ENCODE measurements at regions not wholly inside any gene's neighbourhood (a gene's known extent, or its start where the extent isn't known, plus 50 kb on each side); places are given as distances from the start of the nearest gene placed in this dataset.

DNA sequence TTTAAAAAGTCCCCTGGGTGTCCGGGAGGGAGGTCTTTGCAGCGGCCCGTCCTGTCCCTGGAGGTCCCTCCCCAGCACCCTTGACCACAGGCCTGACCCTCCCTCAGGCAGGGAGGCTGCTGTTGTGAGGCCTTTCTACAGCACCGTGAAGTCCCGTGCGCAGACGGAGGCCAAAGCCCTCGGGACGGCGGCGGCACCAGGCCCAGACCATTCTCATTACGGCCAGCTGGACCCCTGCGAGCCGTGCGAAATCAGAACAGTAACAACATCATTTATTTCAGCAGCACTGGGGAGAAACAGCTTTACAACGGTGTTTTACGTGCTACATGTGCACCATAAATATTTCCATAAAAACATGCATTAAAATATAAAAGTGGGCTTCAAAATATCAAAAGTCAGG is 101.4 kb upstream of the ACTRT2 start:
- DNase-seq: no peak

DNA sequence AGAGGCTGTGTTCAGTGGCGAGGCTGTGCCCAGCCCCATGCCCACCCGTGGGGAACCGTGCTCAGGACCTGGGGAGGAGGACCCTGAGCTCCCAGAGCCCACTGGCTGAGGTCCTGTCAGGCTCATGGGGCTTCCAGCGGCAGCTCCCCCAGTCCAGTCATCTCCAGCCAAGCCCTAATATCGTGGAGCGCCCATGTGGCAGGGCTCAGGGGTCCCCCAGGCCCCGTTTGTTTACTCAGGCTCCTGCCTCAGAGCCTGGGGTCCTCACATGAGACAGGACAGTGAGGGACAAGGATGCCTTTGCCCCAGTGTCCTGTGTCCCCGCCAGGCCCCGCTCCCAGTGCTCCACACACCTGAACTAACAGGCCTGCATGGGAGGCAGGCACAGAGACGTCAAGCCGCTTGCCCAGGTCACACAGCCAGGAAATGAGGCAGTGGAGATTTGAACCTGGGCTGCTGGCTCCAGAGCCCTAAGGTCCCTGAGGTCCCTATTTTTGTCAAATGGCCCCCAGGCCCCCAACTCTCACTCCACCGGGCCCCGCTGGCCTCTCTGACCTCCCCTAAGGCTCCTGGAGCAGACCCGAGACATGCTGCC is 100.7 kb upstream of the ACTRT2 start:
- no peak for DNase-seq

DNA sequence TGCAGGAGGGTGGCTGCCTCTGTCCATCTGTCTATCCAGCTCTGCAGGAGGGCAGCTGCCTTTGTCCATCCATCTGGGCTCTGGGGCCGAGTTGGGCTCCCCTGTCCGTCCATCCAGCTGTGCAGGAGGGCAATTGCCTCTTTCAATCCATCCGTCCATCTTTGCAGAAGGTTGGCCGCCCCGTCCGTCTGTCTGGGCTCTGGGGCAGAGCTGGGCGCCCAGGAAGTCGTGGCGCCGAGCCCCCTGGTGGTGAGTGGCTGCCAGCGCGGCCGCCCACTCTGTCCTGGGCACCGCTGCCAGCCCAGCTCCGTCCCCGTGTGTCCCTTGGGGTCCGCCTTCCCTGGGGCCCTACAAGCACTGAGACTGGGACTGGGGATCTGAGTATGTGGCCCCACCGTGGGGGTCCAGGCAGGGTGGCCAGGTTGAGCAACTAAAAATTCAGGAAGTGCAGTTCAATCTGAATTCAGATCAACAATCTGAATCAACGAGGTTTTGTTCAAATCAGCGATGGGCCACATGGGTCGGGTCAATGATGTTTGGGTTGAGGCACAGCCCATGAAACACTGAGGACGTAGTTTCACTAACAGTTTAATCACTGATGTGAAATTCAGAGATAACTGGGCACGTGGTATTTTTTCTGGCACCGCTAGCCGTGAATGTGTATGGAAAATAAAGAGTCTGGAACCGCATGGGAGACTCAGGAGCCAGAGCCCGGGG is 99.1 kb upstream of the ACTRT2 start:
- DNase-seq: peak; percentile 32

DNA sequence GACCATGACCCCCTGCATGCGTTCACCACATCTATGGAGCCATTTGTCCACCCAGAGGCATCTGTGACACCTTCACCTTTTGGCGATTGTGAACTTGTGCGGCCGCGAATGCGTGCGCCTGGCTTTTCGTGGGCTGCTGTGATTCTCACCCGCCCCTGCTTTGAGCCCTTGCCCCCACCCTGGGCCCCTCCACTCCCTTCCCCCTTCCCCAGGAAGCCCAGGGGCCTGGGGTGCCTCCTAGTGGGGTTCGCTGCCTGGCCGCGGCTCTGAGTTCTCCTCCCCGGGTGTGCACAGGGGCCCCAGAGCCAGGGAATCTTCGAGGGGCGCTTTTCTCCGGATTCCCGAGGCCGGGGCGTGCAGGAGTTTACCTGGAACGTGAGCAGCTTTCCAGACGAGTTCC is 97.9 kb upstream of the ACTRT2 start:
- DNase-seq: no peak

DNA sequence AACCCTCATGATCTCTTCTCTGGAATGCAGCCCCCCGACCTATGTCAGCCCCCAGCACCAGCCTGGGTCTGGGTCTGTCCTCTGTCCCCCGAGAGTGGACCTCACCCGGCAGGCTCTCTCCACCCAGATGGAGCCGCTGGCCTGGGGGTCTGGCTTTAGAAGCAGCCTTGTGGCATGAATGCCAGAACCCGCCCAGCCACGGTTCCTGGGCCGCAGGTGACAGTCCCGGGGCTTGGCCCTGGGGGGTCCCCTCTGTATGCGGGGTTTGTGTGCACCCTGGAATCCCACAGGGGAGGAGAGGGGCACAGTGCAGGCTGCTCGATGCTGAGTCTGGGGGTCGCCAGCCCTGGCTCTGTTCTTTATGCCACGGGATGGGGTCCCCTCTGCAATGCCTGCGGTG is 96.0 kb upstream of the ACTRT2 start:
- DNase-seq: no peak

DNA sequence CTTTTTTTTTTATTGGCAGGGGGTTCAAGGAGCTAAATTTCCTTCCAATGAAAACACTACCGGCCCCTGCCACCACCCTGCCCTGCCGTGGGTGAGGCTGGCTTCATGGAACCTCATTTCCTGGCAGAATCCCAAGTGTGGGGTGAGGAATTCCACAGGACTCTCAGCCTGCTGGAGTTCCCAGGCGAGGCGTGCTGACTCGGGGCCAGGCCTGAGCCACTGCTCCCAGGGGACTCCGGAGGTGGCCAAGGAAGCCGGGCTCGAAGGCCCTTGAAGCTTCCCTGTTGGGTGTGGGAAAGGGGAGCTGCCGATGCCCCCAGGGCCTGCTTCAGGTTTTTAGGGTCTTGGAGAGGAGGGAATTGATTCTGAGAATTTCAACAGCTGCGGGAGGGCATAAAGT is 95.3 kb upstream of the ACTRT2 start:
- peak; percentile 0 for DNase-seq

DNA sequence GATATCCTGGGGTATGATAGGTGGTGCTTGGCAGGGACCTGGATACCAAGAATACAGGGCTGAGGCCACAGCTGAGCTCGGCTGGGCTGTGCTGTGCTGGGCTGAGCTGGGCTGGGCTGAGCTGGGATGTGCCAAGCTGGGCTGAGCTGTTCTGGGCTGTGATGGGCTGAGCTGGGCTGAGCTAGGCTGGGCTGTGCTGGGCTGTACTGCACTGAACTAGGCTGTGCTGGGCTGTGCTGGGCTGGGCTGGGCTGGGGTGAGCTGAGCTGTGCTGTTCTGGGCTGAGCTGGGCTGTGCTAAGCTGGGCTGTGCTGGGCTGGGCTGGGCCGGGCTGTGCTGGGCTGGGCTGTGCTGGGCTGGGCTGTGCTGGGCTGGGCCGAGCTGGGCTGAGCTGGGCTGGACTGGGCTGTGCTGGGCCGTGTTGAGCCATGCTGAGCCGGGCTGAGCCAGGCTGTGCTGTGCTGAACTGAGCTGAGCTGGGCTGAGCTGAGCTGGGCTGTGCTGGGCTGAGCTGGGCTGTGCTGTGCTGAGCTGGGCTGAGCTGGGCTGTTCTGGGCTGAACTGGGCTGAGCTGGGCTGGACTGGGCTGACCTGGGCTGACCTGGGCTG is 94.7 kb upstream of the ACTRT2 start:
- DNase-seq: no peak

DNA sequence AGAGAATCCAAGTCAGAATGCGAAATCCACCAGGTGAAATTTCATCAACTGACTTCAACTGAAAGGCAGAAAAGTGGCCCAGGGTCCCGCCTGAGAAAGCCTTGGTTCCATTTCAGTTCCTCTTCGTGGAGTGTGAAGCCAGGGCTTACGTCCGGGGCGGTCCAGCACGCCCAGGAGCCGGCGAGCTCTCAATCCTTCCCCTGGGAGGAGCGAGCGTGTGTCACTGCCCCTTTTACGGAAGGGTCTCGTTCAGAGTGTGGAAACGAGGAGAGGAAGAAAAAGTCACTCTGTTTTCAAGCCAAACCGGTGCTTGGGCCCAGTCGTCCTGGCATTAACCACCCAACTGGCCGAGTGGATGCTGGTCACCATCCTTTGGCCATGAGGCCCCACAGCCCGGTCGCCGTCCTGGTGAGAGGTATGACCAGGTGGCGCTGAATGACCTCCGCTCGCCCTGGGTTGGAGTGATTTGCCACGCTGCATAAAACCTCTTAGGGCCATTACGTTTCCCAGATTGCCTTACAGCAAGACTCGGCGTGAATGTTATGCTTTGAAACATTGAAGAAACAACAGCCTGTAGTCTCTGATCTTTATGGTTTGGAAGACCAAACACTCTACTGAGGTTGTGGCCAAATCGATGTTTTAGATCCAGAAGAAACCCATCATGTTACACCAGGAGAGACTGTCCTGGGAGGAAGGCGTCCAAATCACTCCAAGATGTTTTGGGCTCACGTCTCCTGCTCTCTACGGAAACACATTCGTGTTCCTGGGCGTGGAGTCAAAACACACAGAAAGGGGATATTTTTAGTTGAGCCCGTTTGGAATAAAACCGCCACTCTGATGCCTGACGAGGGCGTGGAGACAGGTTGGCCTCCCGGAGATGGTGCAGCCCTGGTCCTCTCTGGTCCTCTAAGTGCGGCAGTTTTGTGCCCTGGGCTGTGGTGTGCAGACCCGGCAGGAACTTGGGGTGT is 93.6 kb upstream of the ACTRT2 start:
- no peak for DNase-seq

DNA sequence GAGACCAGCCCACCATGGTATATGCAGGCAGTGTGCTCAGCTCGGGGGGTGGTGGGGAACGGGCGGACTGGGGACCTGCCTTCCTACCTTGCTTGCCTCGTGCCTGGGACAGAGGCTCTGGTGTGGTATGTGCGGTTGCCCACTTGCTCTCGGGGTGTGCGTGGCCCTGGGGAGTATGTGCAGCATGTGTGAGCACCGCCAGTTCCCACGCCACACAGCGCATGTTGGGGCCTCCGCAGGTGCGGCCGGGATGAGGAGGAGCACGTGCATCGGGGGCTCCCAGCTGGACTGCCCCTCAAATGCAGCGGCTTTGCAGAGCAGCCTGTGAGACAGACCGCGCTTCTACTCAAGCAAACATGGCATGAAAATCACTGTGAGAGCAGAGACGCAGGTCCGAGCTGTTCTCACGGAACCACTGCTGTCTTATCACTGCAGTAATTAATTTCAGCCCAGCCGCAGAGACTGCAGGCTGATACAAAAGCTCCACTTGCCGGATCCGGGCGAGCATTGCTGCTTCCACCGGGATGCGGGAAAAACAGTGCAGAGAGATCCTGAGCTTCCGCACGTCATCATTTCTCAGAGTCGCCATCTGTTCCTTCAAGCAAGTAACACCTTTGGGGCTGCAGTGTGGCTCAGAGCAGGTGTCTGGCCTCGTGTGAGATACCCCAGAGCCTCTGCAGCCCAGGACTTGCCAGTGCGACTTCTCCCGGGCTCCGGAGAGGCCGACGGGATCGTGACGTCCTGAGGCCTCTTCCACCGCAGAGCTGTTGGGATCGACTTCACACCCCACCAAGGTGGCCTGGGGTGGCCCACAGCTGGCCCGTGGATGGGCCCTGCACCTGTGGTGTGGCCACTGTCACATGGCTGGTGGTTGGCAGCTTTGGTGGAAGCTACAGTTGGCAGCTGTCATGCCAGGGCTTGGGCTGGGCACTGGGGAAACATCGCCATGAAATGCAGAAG is 92.6 kb upstream of the ACTRT2 start:
- no peak for DNase-seq

DNA sequence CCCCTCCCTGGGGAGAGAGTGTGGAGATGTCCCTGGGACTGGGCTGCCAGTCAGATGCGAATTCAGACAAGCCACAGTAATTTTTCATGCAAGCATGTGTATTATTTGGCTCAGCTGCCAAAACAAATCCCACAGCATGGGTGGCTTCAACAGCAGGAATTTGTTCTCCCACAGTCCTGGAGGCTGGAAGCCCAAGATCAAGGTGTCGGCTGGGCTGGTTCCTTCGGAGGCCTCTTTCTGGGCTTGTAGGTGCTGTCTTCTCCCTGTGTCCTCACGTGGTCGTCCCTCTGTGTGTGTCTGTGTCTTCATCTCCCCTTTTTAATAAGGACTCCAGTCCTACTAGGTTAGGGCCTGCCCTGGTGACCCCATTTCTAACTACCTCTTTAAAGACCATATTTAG is 91.9 kb upstream of the ACTRT2 start:
- DNase-seq: no peak

DNA sequence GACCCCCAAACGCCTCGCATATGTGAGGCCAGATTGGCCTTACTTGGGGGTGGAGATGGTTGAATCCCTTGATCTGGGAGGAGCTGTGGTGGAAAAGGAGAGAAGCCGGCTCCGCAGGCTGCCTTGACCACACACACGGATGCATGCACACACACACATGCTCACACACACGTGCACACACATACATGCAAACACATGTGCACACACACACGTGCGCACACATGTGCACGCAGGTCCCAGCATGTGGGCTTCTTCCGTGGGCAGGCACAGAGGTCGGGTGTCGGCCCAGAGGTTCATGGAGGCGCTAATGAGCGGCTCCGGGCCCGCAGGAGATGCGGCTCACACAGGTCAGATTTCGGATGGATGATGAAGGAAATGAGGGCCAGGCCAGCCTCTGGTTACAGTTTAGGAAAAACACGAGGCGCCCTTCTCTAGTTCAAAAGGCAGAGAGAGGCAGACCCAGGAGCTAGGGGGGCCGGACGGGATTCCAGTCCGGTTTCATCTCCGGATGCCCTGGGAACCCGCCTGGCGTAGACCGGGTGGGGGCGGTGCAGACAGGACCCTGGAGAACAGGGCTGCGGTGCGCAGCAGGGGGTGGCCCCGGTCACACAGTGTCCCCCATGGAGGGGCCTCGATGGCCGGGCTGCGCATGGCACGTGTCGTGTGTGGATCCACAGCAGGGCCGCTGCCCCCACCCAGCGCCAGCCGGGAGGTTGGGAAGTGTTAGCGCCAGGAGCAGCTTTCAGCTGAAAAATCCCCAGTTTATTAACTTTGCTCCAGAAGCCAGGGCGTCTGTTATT is 91.1 kb upstream of the ACTRT2 start:
- DNase-seq: no peak

DNA sequence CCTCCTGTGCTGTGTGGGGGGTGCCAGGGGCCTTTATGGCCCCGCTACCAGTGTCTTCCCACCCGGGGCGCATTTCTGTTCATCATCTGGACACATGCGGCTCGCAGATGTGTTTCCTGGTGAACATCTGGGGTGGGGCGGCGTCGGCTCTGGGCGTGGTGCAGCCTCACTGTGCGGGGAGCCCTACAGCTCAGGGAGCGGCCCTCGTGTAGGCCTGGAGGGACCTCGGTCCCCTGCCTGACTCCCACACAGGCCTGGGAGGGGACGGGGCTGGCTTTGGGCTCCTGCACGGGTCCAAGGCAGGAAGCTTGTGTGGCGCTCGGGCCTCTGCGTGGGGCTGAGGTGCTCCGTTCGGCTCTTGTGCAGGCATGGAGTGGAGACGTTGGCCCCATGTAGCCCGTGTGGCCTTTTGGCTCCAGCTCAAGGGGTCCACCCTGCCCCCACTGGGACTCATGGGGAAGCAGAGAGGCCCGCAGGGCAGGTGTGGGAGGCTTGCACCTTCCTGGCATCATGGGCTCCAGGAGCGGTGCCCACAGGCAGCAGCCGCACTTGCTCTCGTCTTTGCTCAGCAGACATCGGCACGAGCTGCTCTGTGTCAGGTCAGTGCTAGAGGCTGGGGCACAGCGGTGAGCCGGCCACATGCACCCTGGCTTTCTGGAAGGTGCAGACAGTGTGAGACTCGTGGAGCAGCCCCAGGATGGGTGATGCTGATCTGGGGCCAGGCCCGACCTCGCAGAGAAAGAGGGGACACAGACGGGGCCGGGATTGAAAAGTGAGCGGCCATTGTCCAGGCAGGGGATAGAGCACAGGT is 90.1 kb upstream of the ACTRT2 start:
- DNase-seq: no peak

DNA sequence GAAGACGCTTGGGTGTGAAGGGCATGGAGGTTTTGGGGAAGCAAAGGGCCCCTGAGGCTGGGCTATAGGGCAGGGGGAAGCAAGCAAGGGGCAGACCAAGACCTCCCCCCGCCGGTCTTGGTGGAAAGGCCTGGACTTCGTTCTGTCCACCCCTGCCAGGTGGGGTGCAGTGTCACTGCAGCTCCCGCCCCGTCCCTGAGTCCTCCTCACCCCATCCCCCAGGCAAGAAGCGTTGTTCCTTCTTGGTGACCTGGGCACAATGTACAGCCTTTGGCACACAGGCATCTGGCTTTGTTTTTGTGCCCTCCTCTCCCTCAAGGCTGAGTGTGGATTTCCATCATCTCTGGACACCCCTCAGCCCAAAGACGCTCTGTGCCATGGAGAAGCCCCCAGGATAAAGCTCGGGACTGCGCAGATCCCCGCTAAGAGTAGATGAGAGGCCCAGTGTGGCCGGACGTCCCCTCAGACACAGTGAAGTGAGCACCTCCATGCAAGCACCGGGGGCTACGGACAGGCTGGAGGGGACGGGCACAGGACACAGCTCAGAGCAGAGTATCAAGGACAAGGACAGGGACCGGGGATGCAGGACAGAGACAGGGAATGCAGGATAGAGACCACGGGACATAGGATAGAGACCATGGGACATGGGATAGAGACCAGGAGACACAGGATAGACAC is 89.4 kb upstream of the ACTRT2 start:
- no peak for DNase-seq

DNA sequence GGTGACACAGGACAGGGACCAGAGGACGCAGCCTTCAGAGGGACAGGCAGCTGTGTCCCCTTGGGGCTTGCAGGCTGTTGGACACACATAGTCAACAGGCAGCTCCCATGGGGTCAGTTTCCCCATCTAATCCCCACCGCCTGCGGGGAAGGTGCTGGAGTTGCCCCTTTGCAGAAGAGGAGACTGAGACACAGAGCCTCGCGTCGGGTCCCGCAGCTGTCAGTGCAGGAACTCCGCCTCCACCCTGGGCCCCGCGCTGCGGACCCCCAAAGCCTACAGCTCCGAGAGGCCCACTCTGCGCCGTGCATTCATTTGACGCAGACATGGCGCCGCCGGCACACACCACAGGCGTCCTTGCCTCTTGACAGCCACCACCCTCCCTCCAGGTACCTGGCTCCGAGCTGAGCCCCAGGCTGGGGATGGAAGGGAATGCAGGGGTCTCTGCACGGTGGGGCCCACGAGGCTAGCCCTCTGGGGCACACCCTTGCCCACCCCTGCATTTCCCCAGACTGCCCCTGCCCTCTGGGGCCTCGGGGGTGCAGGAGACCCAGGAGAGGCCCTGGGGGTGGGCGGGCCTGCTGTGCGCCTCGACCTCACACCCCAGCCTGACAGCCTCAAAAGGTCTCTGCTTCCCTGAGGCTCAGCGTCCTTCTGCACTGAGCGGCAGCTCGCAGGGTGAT is 88.5 kb upstream of the ACTRT2 start:
- no peak for DNase-seq

DNA sequence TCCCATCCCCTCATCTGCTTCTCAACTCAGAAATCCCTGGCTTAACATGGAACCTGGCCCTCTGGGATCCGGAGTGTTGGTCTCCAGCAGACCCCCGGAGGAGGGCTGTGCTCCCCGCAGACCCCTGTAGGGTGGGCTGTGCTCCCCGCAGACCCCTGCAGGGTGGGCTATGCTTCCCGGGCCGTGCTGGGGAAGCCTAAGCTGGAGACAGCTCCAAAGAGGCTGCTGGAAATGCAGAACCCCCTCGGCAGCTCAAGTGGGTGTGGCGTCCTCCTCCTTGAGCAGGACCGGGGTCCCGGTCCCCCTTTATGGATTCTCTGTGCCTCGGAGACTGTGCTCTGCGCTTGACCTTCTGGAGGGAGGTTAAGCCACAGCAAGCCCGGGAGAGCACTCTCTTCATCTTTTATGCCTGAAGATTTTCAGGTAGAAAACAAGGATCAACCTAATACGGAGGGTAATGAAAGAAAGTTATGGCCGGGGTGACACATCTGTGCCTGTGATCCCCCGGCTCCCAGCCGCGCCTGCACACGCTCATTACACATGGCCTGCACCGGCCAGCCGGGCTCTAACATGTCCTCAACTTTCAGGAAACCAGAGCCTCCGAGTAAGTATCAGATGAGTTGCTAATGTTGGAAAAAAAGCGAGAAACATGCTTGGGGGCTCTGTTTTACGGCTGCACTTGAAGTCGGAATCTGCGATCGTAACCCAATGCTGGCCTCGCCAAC is 87.7 kb upstream of the ACTRT2 start:
- DNase-seq: no peak

DNA sequence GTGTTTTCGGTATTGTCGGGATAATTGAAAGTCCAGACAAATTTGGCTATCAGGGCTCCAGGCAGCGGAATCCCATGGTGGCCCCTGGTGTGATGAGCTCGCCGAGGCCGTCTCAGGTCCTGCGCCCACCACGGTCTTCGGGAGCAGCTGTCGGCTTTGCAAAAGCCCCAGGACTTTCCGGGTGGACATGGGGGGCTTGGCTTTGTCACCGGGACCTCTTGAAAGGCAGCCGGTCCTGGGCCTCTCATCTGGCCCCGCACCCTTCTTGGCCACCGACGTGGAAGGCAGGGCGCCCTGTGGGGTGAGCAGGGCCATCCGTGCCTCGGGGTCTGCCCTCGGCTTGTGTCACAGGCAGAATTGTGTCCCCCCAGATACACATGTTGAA is 87.1 kb upstream of the ACTRT2 start:
- no peak for DNase-seq

DNA sequence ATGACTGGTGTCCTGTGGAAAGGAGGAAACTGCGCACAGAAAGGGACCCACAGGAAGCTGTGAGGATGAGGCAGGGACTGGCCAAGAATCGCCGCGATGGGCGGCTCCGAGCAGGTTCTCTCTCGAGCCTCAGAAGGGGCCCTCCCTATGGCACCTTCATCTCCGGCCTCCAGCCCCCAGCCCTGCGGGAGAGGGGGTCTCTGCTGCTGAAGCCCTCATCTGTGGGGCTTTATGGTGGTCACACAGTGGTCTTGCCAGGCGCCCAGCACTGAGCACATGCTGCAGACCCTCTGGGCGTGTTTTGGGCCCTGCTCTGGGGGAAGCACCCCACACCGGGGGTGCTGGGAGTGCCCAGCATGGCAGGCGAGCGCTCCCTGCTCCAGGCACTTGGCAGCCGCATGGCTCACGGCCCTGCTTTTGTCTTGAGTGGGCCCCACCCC is 86.6 kb upstream of the ACTRT2 start:
- DNase-seq: peak; percentile 1

DNA sequence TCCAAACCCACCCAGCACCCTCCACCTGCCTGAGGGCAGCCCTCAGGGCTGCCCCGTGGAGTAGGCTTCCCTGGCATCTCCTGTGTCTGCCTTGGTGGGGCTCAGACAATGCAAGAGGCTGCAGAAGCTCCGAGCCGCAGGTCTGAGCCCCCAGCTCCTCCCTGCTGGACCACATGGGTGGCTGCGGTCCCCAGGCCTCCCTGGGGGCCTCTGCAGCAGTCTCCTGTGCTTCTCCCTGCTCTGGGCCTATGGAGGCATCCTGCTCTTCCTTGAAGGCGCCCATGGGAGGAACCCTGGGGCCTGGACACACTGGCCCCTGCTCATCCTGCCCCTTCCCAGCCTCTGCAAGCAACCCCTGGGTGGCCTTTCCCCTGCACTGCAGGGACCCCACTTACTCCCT is 86.1 kb upstream of the ACTRT2 start:
- DNase-seq: no peak
